SU-DHL-6 (cell line): ENCODE measurements at regions not wholly inside any gene's neighbourhood (a gene's known extent, or its start where the extent isn't known, plus 50 kb on each side); places are given as distances from the start of the nearest gene placed in this dataset.

Experiments
- H2AFZ ChIP-seq: fragments of 200-600 bp; sonication (generic); 2 replicates; pipeline ENCODE4 v1.6.1; 2014; ENCODE audit warnings: low read depth, mild to moderate bottlenecking, moderate library complexity, mixed read lengths, antibody characterized with exemption, low read length; ENCODE audit not compliant: severe bottlenecking
- H3F3A ChIP-seq: fragments of 200-600 bp; shearing (Covaris generic); 2 replicates; pipeline ENCODE4 v1.6.0; 2016; ENCODE audit warnings: antibody characterized with exemption, mild to moderate bottlenecking; ENCODE audit not compliant: insufficient read depth
- H3K27ac ChIP-seq: fragments of 200-600 bp; sonication (generic); 2 replicates; pipeline ENCODE4 v1.5.1; 2016; ENCODE audit warnings: low read depth, mild to moderate bottlenecking, low read length, moderate library complexity, mixed read lengths
- H3K27me3 ChIP-seq: fragments of 200-600 bp; sonication (generic), shearing (Covaris generic); 2 replicates; pipeline ENCODE4 v1.6.0; 2014; ENCODE audit warnings: mild to moderate bottlenecking, low read length
- H3K36me3 ChIP-seq: fragments of 200-600 bp; sonication (generic); 2 replicates; pipeline ENCODE4 v1.6.1; 2014; ENCODE audit warnings: mild to moderate bottlenecking, low read length, mixed read lengths
- H3K4me2 ChIP-seq: fragments of 300-600, 200-600 bp; shearing (Covaris generic), sonication (generic); 2 replicates; pipeline ENCODE4 v1.6.0; 2014; ENCODE audit warnings: low read length, low read depth, mild to moderate bottlenecking; ENCODE audit not compliant: poor library complexity, severe bottlenecking
- H3K4me3 ChIP-seq: fragments of 200-600 bp; sonication (generic); 2 replicates; pipeline ENCODE4 v1.5.1; 2014; ENCODE audit warnings: antibody characterized with exemption, low read length, mild to moderate bottlenecking, mixed read lengths; ENCODE audit not compliant: insufficient read depth, poor library complexity, severe bottlenecking
- H3K79me2 ChIP-seq: fragments of 200-600 bp; sonication (generic); 2 replicates; pipeline ENCODE4 v1.6.1; 2014; ENCODE audit warnings: mild to moderate bottlenecking, low read length, moderate library complexity; ENCODE audit not compliant: insufficient read depth
- H3K9ac ChIP-seq: fragments of 200-600 bp; sonication (generic); 2 replicates; pipeline ENCODE4 v1.7.0; 2014; ENCODE audit warnings: mild to moderate bottlenecking, low read length
- H3K9me2 ChIP-seq: fragments of 200-600 bp; sonication (generic); replicated peaks from 2 replicates; pipeline ENCODE4 v1.6.1; 2014; ENCODE audit warnings: low read length; ENCODE audit not compliant: insufficient read depth
- H3K9me3 ChIP-seq: fragments of 200-600 bp; sonication (generic); 2 replicates; pipeline ENCODE4 v1.6.1; 2014; ENCODE audit warnings: low read length, mixed read lengths; ENCODE audit not compliant: insufficient read depth
- H4K20me1 ChIP-seq: fragments of 200-600 bp; sonication (generic); 2 replicates; pipeline ENCODE4 v1.6.1; 2014; ENCODE audit warnings: low read depth, mild to moderate bottlenecking, antibody characterized with exemption, low read length, moderate library complexity, mixed read lengths
- CTCF ChIP-seq: fragments of 200-600 bp; sonication (generic); IDR thresholded peaks from one replicate; pipeline ENCODE4 v1.5.1; 2017; ENCODE audit warnings: antibody characterized with exemption, mild to moderate bottlenecking, low read length, moderate library complexity; ENCODE audit not compliant: insufficient read depth, poor library complexity, severe bottlenecking
- EZH2phosphoT487 ChIP-seq: fragments of 200-600 bp; sonication (generic), shearing (Covaris generic); conservative IDR thresholded peaks from 2 replicates; pipeline ENCODE4 v1.6.1; 2018; ENCODE audit warnings: mild to moderate bottlenecking, antibody characterized with exemption, low read length, moderate library complexity, mixed read lengths

GRCh38 chr4:170988446-170988845, 824.8 kb upstream of the GALNTL6 start:
- Histone ChIP-seq H3F3A (no peaks in the 10 kb centered on the region), H3K4me3 (no peak overlapping the region), H3K9ac (no peak overlapping the region), H3K27ac (no peak overlapping the region), H3K4me2 (no peak overlapping the region), H3K79me2 (no peaks in the 10 kb centered on the region), H2AFZ (no peak overlapping the region), H3K36me3 (no peaks in the 10 kb centered on the region), H3K27me3 (no peaks in the 10 kb centered on the region), H4K20me1 (no peaks in the 10 kb centered on the region), H3K9me2 (no peaks in the 10 kb centered on the region), H3K9me3 (no peaks in the 10 kb centered on the region)
- no peak for TF ChIP-seq CTCF
- no peak for TF ChIP-seq EZH2phosphoT487

- Histone ChIP-seq H3K27ac (no peak overlapping the region), H3K79me2 (no peaks in the 10 kb centered on the region), H3K9me3 (no peaks in the 10 kb centered on the region), H3K9ac (no peak overlapping the region), H3K36me3 (no peaks in the 10 kb centered on the region), H4K20me1 (no peaks in the 10 kb centered on the region), H3K4me3 (no peak overlapping the region), H3K4me2 (no peak overlapping the region), H3F3A (no peaks in the 10 kb centered on the region), H2AFZ (no peak overlapping the region), H3K27me3 (no peaks in the 10 kb centered on the region), H3K9me2 (no peaks in the 10 kb centered on the region)
- no peak for TF ChIP-seq EZH2phosphoT487
- no peak for TF ChIP-seq CTCF
Observed at GRCh38 chr4:170979736-170980135, 833.5 kb upstream of the GALNTL6 start.

- Histone ChIP-seq H3K27ac (no peak overlapping the region), H3K79me2 (no peaks in the 10 kb centered on the region), H3K4me3 (no peak overlapping the region), H3K27me3 (no peaks in the 10 kb centered on the region), H4K20me1 (no peaks in the 10 kb centered on the region), H3K9me2 (no peaks in the 10 kb centered on the region), H3F3A (no peaks in the 10 kb centered on the region), H2AFZ (no peak overlapping the region), H3K9me3 (no peaks in the 10 kb centered on the region), H3K36me3 (no peaks in the 10 kb centered on the region), H3K9ac (no peak overlapping the region), H3K4me2 (no peak overlapping the region)
- TF ChIP-seq CTCF (no peak), EZH2phosphoT487 (no peak)
Observed at GRCh38 chr4:170978990-170979389, 834.2 kb upstream of the GALNTL6 start.
